ENCODE measurements at regions not wholly inside any gene's neighbourhood (a gene's known extent, or its start where the extent isn't known, plus 50 kb on each side); places are given as distances from the start of the nearest gene placed in this dataset.

DNA sequence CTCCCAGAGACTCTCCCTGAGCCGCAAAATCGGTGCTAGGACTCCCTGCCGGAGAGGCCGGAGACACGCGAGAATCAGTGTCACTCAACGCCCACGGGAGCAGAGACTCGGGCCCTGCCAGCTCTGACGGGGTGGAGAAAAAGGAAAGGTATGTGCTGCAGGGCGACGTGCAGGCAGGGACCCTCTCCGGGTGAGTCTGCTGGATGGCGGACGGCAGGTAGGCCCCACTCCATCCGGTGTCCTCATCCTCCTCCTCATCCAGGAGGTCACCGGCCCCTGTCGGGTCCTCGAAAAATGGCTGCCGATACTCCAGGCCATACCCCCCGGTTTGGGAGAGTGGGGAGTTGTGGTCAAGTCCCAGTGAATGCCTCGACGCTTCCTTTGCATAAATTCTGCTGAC lies 110.7 kb downstream of the PMAIP1 start:
- Histone ChIP-seq H3K4me1 (no peaks in the 10 kb centered on the region), H3K27me3 (no peaks in the 10 kb centered on the region), H3K36me3 (no peaks in the 10 kb centered on the region), H3K9me3 (peaks cover 0 to 14% (median 0%) of the 10 kb centered on the region in 4 donors), H3K4me3 (no peak overlapping the region), H3K27ac (no peak overlapping the region)
- WGBS, 2 donors: 96 to 97% methylated on average over 21 to 23 of the region's 23 CpGs
- TF ChIP-seq EP300 (IDR thresholded peaks at IDR 0.05): no peak
- TF ChIP-seq POLR2A (IDR thresholded peaks at IDR 0.05): no peak
- TF ChIP-seq, protein P1, sequence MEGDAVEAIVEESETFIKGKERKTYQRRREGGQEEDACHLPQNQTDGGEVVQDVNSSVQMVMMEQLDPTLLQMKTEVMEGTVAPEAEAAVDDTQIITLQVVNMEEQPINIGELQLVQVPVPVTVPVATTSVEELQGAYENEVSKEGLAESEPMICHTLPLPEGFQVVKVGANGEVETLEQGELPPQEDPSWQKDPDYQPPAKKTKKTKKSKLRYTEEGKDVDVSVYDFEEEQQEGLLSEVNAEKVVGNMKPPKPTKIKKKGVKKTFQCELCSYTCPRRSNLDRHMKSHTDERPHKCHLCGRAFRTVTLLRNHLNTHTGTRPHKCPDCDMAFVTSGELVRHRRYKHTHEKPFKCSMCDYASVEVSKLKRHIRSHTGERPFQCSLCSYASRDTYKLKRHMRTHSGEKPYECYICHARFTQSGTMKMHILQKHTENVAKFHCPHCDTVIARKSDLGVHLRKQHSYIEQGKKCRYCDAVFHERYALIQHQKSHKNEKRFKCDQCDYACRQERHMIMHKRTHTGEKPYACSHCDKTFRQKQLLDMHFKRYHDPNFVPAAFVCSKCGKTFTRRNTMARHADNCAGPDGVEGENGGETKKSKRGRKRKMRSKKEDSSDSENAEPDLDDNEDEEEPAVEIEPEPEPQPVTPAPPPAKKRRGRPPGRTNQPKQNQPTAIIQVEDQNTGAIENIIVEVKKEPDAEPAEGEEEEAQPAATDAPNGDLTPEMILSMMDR (IDR thresholded peaks at IDR 0.05): no peak
- DNase-seq (ENCODE audit: low spot score in 2 of 2): no peak

DNA sequence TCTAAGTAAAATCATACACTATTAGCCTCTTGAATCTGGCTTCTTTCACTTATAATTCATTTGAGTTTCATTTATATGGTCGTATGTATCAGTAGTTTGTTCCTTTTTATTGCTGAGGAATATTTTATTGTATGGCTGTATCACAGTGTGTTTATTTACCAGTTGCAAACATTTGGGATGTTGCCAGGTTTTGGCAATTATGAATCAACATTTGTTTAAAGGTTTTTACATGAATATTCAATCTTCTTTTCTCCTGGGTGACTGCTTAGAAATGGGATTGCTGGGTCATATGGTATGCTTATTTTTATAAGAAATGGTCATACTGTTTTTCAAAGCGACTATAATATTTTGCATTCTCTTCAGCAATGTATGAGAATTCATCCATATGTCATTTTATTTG lies 107.9 kb downstream of the PMAIP1 start:
- H3K9me3 ChIP-seq: peaks cover 0 to 23% (median 0%) of the 10 kb centered on the region in 4 donors
- no peak for DNase-seq (ENCODE audit: low spot score in 2 of 2)
- H3K27ac ChIP-seq: no peak overlapping the region
- no peaks in the 10 kb centered on the region for H3K4me1 ChIP-seq
- no peaks in the 10 kb centered on the region for H3K36me3 ChIP-seq
- TF ChIP-seq EP300 (IDR thresholded peaks at IDR 0.05): no peak
- no peak for TF ChIP-seq POLR2A (IDR thresholded peaks at IDR 0.05)
- TF ChIP-seq, protein P1 (IDR thresholded peaks at IDR 0.05): no peak
- WGBS, 2 donors: 39 to 53% methylated on average over 2 of the region's 2 CpGs
- H3K27me3 ChIP-seq: no peaks in the 10 kb centered on the region
- no peak overlapping the region for H3K4me3 ChIP-seq

DNA sequence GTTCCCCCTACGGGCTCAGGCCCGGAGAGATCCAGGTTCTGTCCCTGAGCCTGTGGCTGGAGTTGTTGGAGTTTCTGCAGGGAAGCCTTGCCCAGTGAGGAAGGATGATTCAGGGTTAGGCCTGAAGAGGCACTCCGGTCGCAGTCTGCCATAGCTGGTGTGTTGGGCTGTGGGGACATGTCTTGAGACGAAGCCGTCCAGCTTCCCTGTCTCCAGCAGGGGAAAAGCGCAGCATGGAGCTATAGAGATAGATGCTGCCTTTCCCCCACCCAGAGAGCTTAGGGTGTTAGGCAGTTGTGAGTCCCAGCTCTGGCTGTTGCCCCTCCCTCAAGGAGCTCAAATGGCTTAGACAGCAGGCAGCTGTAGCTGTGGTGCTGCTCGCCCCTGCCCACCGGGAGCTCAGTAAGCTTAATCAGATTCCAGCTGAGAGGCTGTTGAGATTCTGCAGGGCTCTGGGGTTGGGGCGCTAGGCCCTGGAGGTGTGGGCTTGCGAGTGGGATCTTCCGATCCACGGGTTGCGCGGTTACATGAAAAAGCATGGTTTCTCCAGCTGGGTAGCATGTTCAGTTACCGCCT lies 103.9 kb downstream of the PMAIP1 start:
- DNase-seq (ENCODE audit: low spot score in 2 of 2): no peak
- H3K4me3 ChIP-seq: no peak overlapping the region
- no peaks in the 10 kb centered on the region for H3K27me3 ChIP-seq
- no peaks in the 10 kb centered on the region for H3K36me3 ChIP-seq
- TF ChIP-seq EP300 (IDR thresholded peaks at IDR 0.05): no peak
- no peaks in the 10 kb centered on the region for H3K4me1 ChIP-seq
- H3K27ac ChIP-seq: no peak overlapping the region
- 94 to 95% methylated on average over 9 to 14 of the region's 16 CpGs for WGBS, 2 donors
- peaks cover 0 to 17% (median 0%) of the 10 kb centered on the region in 4 donors for H3K9me3 ChIP-seq

DNA sequence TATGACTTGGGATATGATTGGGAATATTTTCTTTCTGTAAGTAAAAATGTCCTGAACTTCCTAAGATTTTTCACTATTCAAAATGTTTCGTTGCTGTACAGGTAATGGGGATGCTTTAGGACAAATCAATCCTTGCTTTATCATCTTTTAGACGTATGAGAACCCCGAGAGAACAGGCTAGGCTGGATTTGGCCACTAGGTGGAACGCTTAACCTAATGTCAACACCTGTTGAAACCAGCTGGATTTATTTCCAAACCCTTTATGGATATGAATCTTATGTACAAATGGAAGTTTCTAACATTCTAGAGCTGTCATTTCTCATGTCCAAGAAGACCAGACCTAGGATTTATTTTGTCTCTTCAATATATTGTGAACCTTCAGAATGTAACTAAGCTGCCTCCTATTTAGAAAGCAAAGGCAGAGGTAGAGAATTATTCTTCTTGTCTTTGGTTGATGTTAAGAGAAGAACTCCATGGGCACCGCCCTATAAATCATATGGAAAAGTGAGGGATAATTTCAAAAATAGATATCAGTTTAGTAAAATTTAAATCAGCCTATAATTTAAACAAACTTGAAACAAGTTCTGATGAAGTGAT lies 96.7 kb downstream of the PMAIP1 start:
- Histone ChIP-seq H3K4me1 (no peaks in the 10 kb centered on the region), H3K27me3 (no peaks in the 10 kb centered on the region), H3K9me3 (no peaks in the 10 kb centered on the region), H3K27ac (no peak overlapping the region), H3K4me3 (no peak overlapping the region), H3K36me3 (no peaks in the 10 kb centered on the region)
- peak in 1 of 2 donors; percentile 36 for DNase-seq (ENCODE audit: low spot score in 2 of 2)
- TF ChIP-seq POLR2A (IDR thresholded peaks at IDR 0.05) (no peak), EP300 (IDR thresholded peaks at IDR 0.05) (no peak)
- TF ChIP-seq, protein P1 (IDR thresholded peaks at IDR 0.05): peak; percentile 22 to 32 (median 28)
- whole genome bisulfite sequencing, 2 donors: 19 to 27% methylated on average over 5 of the region's 5 CpGs

DNA sequence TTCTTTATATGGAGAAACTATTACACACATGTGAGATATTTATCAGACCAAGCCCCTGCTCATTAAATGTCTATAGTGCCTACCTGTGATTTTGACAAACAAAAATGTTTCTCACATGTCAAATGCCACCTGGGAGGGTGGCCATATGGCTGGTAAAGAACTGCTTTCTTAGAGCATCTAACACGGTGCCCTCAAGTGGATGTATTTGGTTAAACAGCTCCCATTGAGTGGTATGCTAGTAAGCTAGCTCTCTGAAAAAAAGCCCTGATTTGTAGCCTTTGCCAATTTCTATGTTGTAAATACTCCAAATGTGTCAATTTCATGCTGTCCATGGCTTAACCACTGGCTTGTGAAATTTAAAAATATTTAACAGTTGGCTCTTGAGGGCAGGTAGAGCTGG lies 94.6 kb downstream of the PMAIP1 start:
- no peaks in the 10 kb centered on the region for H3K4me1 ChIP-seq
- TF ChIP-seq, protein P1 (IDR thresholded peaks at IDR 0.05): no peak
- TF ChIP-seq POLR2A (IDR thresholded peaks at IDR 0.05): no peak
- no peak for TF ChIP-seq EP300 (IDR thresholded peaks at IDR 0.05)
- no peak for DNase-seq (ENCODE audit: low spot score in 2 of 2)
- H3K4me3 ChIP-seq: no peak overlapping the region
- H3K36me3 ChIP-seq: no peaks in the 10 kb centered on the region
- WGBS, 2 donors: 17 to 23% methylated on average over 1 of the region's 1 CpG
- no peaks in the 10 kb centered on the region for H3K9me3 ChIP-seq
- H3K27me3 ChIP-seq: no peaks in the 10 kb centered on the region
- H3K27ac ChIP-seq: no peak overlapping the region

Data from tibial nerve (tissue), 4 donors.